Stimulated activated naive CD8-positive, alpha-beta T cell treated with anti-CD3 and anti-CD28 coated beads, Interleukin-15, Interleukin-2, amounts not matched to agents 100 U/mL and 50 U/mL, for 24 hours (primary cell): ENCODE measurements at regions not wholly inside any gene's neighbourhood (a gene's known extent, or its start where the extent isn't known, plus 50 kb on each side); places are given as distances from the start of the nearest gene placed in this dataset.

Source experiments
- ATAC-seq: fragments of 150-1000 bp; cut with Tn5 transposase; one replicate; pipeline ENCODE4 v1.10.0; 2021
- DNase-seq: peaks from one replicate; pipeline ENCODE4 v3.0.0; 2021

DNA sequence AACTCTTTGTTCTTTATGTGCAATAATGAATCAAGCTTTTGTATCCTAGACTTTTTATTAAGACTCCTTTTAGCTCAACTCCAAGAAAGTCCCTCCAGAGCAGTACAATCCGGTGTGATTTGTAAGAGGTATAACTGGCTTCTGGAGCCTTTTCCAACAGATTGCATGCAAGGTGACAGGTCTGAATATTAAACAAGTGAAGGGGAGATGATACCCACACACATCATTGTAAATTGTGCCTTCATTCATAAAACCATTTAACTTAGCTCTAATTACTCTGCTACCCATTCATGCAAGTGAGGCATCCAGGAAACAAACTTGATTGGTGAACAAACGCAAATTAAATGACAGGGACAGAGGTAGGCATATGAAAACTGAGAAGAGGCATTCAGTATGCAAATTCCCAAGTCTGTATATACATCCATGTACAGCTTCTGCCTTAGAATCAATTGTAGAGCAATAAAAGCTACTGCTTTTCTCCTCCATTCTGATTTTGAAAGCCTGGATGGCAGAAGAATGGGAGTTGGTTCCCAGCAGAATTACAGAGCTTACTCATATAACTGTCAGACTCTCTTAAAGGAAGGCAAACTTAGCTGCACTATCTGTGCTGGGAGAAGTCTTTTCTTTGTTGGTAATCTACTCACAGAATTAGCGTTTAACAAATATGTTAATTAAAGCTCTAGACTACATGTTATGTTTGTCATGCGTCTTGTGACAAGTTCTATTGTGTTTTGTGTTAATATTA is 261.0 kb upstream of the CDH6 start:
- DNase-seq: no peak
- no peak for ATAC-seq

DNA sequence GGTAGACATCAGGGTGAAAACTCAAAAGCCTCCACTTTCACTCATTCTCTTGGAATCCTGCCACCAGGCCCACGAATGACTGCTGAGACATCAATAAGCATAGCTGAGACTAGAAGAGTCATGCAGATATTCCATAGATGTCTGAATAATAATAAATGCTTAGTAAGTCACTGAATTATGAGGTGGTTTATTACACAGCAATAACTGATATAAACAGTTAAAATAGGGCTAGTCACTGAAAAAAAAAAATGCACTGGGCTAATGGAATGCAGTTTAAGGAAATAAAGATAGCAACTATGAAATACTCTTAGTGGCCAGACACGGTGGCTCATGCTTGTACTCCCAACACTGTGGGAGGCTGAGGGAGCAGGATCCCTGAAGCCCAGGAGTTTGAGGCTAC is 262.8 kb upstream of the CDH6 start:
- ATAC-seq: no peak

DNA sequence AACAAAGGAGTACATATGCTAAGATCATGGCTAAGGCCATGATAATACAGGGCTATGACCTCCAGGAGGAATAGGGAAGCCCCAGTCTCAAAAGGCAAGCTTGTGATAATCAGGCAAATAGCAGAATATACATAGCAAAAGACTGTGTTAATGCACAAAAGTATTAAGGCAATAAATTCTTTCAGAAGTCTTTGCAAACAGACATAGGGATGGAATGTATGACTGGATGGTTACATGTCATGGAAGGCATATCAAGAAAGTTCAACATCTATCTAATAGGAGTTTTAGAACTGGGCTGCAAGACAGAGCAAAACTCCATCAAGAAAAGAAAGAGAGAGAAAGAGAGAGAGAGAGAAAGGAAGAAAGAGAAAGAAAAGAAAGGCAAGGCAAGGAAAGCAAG is 264.5 kb upstream of the CDH6 start:
- no peak for DNase-seq

More for the DNA sequence above, 262.8 kb upstream of the CDH6 start:
- DNase-seq: no peak

DNA sequence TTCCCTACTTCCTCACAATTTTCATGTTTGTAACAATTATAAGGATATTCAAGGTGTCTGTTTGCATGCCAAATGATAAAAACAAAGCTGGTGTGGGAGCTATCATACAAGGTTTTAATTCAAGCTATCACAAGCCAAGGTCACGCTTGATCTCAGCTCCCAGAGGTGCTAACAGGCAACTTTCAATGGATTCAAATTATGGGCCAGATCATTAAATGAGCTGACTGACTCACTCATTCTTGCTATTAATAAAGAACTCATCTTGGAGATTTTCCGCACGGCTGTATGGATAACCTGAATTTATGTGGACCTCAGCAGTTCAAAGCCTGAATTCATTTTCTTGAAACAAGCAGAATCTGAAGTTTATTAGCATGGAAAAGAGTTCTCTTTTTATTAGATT is 267.3 kb upstream of the CDH6 start:
- ATAC-seq (no peak), DNase-seq (no peak)

More for the DNA sequence above, 264.5 kb upstream of the CDH6 start:
- no peak for ATAC-seq

DNA sequence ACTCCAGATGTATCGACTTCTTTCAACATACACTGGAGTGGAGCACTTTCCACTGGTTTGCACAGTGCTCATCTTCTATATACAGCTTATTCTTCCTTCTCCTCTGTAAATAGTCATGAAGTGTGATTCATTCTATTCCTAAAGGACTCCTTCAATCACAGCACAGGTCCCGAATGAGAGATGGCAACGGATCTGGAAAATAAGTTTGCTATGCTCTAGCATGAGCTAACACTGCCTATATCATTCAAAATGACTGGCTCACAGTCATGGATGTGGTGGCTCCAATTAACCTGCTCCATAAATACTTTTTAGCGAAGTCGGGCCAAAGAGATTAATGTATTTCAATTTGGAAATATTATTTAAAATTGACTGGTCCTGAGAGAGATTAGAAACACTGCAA is 272.1 kb upstream of the CDH6 start:
- ATAC-seq (no peak), DNase-seq (no peak)

DNA sequence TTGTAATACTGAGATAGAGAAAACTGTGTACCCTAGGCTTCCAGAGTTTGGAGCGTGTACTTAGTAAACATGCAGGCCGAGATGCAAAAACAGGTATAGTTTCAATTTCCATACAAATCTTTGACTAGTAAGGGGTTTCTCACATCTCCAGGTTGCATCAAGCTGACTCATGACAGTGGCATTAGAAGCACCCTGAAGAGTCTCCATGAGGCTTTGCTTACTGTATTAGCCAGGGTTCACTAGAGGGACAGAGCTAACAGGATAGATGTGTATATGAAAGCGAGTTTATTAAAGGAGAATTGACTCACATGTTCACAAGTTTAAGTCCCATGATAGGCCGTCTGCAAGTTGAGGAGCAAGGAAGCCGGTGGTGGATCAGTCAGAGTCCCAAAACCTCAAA is 275.3 kb upstream of the CDH6 start:
- ATAC-seq: no peak
- no peak for DNase-seq

DNA sequence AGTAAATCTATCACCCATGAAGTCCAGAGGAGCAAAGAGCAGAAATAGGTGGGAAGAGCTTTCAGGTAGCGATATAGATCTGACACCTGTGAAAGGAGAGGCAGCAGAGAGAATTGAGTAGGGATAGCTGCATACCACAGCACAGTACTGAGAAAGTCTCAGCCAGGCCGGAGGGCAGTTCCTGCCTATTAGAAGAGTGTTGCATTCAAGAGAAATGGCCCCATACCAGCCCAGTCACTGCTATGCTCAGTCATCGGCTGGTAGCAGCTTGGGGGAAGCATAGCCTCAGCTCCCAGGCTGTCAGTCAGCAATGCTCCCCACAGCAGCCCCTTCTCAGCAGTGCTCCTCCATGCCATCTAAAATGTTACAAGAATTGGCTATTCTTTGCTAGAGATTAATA is 285.1 kb upstream of the CDH6 start:
- DNase-seq: no peak
- no peak for ATAC-seq

DNA sequence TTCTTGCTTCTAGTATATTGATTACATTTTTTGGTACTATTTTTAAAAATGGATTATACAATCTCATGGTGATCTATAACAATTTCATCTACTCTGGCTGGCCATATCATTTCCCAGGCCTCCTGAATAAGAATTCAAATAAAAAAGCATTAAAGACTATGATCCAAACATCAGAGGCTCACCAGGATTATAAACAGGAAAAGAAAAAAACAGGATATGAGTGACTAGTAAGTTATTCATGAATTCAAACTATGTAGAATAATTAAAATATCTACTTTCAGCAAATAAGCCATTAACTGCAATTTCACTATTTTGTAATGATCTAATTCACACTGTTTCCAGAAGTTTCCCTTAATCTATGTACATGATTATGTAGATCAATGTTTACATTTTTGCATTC is 293.1 kb upstream of the CDH6 start:
- ATAC-seq (no peak), DNase-seq (no peak)

DNA sequence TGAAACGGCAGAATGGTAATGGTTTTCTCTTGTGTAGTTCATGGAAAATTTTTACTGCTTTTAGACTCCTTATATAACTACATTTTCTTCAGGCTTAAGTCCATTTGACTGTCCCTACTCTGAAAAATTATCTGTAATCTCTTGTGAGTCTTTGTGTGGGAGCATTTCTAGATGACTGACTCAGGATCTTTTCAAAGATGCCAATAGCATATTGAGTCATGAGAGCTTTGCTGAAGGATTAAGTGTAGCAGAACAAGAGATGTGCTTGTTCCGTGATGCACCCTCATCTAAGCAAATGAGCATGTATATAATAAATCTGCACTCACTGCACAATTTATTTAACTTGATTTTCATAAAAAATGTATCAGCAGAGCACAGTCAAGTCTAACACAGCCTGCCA is 298.7 kb upstream of the CDH6 start:
- ATAC-seq: no peak
- no peak for DNase-seq

DNA sequence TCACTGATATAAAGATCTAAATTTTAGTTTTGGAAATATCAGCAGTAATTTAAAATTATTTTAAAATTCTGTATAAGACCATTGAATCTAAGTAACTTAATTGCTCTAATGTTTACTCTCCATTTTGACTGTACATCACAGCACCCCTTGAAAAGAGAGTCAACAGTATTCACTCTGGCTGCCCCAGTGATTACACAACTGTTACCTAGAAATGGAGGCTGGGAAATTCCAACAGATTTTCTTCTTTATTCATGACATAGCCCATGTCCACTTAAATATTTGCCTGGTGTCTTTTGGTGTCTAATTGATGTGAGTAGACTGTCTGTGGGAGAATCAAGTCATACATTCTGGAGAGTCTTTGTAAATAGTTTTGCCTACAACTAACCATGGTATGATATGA is 301.8 kb upstream of the CDH6 start:
- no peak for ATAC-seq

DNA sequence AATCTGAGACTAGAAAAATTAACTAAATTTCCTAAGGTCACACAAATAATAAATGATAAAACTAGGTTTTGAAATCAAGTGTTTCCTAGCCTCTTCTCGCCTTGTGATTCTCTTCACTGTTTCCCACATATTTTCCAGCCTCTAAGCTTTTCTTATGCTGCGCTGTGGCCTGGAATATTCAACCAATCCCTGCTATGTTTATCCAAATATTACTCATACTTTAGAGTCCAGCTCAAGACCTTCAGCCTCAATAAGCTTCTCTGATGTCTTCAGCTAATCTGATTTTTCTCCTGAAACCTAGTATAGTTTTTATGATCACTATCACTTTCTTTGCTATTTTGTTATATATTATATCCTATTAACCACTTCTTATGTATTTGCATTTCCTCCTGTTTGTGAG is 303.1 kb upstream of the CDH6 start:
- DNase-seq: no peak
- no peak for ATAC-seq

More for the DNA sequence above, 301.8 kb upstream of the CDH6 start:
- no peak for DNase-seq

DNA sequence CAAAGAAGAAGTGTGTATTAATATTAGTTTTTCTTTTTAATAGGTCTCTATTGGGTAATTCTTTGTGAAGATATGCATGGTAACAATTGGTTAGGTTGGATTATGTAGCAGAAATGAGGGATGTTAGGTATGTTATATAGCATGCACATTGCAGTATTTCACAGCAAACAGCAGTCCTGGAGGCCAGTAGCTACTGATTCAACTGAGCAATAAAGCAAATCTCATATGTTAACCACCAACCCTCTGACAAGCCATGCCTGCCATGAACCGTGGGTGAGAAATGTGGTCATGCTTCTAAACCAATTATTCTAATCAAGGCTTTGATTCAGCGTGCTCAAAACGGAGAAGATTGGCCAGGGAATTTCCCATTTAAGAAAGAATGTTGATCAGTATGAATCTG is 313.0 kb upstream of the CDH6 start:
- DNase-seq (no peak), ATAC-seq (no peak)

DNA sequence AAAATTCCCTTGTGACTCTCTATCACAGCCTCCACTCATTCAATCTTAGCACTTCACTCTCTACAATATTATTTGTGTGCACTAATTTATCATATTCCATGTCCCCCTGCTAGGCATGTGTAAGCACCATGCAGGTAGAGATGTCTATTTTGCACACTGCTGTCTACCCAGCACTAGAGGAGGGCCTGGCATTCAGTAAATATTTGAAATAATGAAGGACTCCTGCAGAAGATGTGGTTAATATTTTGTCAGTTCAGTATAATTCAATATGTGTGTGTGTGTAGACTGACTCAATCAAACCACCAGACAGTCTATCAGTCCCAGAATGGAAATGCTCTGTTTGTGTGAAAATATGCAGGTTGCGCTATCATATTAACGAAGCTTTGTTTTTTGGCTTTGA is 313.6 kb upstream of the CDH6 start:
- ATAC-seq (no peak), DNase-seq (no peak)

DNA sequence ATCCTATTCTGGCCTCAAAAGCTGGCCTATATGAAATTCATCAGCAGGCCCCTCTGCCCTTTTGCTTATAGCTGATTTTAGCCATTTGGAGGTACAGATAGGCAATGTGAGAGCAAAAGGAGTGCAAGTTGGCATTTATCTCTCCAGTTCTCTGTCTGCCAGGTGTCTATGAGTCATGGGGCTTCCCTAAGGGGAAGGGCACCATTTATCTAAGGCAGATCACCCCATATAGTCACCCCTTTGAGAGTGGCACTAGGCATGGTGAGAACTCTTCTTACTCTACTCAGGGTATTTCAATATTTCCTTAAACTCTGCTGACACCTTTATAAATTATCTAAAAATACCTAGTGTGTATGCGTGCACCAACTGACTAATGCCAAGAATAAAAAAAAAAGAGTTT is 314.7 kb upstream of the CDH6 start:
- DNase-seq: no peak
- no peak for ATAC-seq

DNA sequence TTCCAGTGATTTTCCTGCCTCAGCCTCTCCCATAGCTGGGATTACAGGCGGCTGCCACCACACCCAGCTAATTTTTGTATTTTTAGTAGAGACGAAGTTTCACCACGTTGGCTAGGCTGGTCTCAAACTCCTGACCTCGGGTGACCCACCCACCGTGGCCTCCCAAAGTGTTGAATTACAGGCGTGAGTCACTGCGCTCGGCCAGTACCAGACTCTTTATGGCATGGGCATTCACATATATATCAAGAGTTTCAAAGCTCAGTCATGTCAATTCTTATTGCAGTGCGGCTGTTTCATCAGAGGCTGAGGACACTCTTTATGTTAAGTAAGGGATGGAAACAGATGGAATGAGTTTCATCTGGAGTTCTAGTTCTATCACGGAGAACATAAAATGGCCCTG is 315.2 kb upstream of the CDH6 start:
- ATAC-seq: no peak
- DNase-seq: no peak

DNA sequence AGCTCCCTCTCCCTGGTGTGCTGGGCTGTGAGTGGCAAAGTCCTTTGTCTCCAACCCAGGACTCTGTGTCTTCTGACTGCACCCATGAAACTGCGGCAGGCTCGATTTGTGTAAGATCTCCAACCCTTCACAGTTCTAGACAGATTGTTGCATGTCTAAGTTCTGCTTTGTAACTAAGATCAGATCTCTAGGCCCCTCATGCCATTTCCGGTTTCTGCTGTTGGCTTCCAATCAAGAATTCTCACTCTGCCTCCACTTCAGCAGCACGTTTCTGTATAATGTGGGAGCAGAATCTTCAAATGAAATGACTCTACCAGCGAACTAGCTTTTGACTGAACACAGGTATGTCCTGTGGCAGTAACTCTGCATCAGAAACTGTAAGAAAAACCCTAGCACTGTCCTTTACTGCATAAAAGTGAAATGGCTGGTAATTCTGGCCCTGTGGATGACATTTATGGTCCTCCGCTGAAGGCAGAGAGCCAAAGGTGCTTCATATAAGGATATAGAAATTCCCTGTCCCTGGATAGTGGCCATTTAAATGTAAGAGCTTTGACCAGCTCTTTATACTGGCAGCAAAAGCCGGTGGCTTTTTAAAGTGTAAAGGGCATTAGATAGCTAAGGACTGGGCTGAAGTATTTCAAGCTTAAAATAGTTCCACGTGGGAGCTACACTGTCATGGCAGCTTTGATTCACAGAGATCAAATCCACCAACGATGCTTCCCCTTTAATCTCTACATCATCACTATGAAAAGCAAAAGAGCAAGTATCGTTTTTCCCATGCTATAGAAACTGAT is 319.0 kb upstream of the CDH6 start:
- ATAC-seq: no peak
- DNase-seq: no peak

DNA sequence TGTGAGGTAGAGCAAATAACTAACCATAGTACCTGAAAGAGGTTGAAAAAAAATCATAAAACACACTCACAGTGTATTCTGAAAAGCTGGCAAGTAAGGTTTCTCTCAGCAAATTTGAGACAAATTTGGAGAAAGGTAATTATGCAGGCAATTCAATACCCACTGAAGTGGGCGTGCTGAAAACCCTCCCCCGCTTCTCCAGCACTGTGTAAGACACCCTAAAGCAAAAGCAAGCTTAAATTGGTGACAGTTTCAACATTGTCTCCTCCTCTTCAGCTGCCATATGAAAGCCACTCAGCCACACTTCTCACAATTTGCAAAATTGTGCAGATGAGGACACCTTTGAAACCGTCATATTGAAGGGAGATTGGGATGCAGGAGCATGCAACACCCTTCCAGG is 322.3 kb upstream of the CDH6 start:
- DNase-seq (no peak), ATAC-seq (no peak)

DNA sequence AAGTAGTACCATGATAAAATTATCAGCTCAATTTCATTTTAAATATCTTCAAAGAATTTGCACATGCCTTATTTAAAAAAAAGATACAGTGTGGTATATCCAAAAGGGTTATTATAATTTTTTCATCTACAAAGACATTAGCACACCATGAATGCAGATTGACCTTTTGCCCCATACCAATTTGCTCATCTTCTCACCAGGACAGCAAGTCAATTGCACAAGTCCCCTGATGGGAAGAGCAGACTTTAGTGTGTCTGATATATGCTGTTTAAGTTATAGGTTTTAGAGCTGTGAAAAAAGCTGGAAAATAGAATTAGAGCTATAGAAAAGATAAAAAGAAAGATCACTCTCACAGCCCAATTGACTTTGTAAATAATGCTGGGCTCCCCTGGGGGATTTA is 325.8 kb upstream of the CDH6 start:
- DNase-seq (no peak), ATAC-seq (no peak)

DNA sequence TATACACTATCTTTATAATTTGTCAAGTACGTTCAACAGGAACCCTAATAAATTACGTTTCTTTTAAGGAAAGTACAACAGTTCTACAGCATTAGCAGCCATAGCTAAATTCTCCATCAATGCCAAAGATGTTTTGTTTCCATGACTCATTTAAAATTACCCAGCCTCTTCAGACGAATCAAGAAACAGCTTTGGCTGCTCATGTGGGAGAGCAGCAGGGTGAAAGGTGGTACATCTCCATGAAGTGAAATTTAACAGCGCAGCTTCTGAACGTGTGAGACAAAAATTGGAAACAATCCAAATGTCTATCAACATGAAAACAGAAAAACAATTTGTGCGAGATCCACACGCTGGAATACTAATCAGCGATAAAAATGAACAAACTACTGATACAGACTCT is 327.3 kb upstream of the CDH6 start:
- ATAC-seq: no peak
- DNase-seq: no peak

DNA sequence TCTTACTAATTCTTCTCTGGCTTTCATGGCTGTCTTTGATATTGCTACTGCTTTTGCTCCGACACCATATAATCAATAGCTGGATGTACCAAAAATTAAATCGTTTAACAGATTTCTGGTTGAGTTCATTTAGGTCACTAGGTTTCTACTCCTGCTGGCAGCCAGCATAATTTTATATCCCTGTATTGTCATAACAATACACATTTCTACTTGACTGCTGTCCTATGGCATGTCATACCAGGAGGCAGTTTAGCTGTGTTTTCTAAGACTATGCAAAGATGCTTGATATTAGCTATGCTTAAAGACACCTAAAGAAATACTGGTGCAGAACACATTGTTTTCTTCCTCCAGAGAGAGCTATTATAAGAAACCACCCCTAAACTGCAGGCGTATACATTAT is 337.2 kb upstream of the CDH6 start:
- no peak for DNase-seq
- no peak for ATAC-seq

DNA sequence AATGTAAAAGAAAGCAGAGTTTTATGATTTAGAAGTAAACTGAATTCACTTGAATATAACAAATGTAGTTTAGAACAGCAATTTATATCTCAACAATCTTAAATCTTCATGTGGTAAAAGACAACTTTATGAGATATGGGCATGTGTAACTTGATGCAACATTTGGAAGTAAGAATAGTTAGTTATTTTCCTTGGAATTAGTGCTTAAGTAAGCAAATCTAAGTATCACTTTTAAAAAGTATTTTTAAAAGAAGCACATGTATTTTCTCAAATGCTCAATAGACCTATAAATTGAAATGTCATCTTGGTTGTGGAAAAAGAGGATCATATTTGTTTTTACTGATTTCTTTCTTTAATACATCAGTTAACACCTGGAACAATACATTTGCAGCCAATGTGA is 340.3 kb upstream of the CDH6 start:
- ATAC-seq: no peak
- DNase-seq: no peak

DNA sequence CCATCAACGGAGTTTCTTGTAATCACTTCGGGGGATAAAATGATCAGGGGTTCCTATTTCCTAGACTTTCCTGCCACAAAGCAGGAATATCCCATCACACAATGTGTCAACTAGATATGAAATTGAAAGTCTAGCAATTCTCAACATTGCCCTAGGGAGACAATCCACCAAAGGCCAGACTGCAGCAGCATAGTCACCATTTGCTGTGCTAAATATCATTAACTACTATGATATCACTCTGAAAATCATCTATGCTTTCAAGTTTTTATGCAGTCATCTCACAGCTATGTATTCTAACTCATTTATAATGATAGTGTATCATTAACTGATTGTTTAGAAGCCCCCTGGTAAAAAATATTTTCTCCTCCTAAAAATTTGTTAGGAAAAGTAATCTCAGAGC is 342.6 kb upstream of the CDH6 start:
- DNase-seq (no peak), ATAC-seq (no peak)

DNA sequence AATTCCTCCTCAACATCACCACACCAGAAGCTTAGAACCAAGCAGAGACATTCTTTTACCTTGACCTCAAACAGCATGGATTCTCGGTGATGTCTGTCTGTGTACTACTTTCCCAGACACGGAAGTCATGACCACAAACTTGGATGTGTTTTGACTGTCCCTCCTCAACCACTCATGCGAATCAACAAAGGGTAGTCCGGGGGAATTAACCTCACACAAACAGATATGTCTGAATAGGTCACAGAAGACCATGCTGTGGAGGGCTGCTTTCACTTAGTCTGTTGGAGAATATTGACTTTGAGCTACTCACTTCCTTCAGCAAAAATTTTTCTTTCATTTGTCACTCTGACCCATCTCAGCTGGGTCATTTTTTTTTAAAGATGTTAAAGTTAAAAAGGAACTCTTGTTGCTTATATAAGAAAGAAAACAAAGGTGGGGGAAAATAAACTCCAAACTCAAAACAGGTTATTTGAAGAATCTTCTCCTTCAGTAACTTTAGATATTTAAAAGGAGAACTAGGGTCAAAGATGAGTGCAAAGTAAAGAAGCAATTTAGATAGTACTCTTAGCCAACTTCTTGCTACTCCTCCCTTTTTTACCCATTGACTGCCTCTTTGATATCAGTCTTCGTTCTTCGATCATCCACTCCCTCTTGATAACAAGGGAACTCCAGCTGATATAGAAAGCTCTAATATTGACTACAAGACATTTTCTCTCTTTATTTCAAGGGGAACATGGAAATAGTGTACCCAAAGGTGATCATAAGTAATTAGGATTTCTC is 343.4 kb upstream of the CDH6 start:
- no peak for DNase-seq
- no peak for ATAC-seq
